ENCODE measurements at regions not wholly inside any gene's neighbourhood (a gene's known extent, or its start where the extent isn't known, plus 50 kb on each side); places are given as distances from the start of the nearest gene placed in this dataset.

DNA sequence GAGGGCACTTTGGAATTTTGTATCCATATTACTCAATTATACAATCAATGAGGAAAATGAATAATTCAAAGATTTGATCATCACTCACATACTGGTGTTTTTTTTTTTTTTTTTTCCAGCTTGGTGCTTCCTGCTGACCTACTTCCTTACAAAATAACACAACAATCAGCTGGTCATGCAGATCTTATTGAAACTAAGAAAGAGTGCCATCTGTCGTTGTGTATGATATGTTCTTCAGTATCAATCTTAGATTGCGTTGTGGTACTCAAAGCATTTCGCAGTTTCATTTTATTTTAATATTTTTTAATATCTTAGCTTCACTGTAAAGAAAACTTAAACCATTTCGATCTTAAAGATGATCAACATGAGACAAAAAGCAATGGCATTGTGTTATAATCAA, 155.6 kb downstream of the OGFRL1 start:
- no peak for DNase-seq (ENCODE audit: low spot score)
- Histone ChIP-seq H2AFZ (ENCODE audit: low read length) (no peak overlapping the region), H3K36me3 (replicated peaks in 1 of 2; ENCODE audit: control insufficient read depth in 2 of 2, insufficient read depth in 2 of 2, low read length in 2 of 2) (no peaks in the 10 kb centered on the region), H3K4ac (ENCODE audit: low read length) (no peak overlapping the region), H3K9me3 (replicated peaks in 1 of 2; ENCODE audit: control insufficient read depth in 2 of 2, insufficient read depth in 1 of 2, low read depth in 1 of 2, low read length in 2 of 2) (peaks cover 0 to 11% of the 10 kb centered on the region in 2 donors), H3K4me1 (ENCODE audit: control insufficient read depth in 2 of 2, insufficient read depth in 1 of 2, low read depth in 1 of 2, low read length in 2 of 2) (peaks cover 5 to 12% of the 10 kb centered on the region in 2 donors), H2BK5ac (ENCODE audit: low read length) (no peak overlapping the region), H3K79me1 (ENCODE audit: low read depth, low read length) (no peaks in the 10 kb centered on the region), H3K14ac (ENCODE audit: low read length) (no peak overlapping the region), H3K27me3 (ENCODE audit: control insufficient read depth in 3 of 3, insufficient read depth in 3 of 3, low read depth in 1 of 3, low read length in 3 of 3) (no peaks in the 10 kb centered on the region), H4K91ac (ENCODE audit: low read depth, low read length, poor library complexity) (no peak overlapping the region), H4K8ac (ENCODE audit: low read depth, low read length) (no peak overlapping the region), H2AK5ac (ENCODE audit: low read depth, low read length) (no peak overlapping the region), H3K4me2 (ENCODE audit: insufficient read depth, low read length, poor library complexity, severe bottlenecking) (no peak overlapping the region), H3K9ac (ENCODE audit: low read depth, low read length, poor library complexity) (no peak overlapping the region), H3K4me3 (ENCODE audit: low read length in 2 of 2) (no peak overlapping the region), H2BK15ac (ENCODE audit: low read length) (no peak overlapping the region), H3K18ac (ENCODE audit: low read length) (no peak overlapping the region), H3K27ac (replicated peaks; ENCODE audit: low read length) (no peak overlapping the region), H2BK120ac (ENCODE audit: low read depth, low read length) (no peak overlapping the region), H3K23ac (ENCODE audit: low read depth, low read length, poor library complexity) (no peak overlapping the region), H2BK12ac (ENCODE audit: low read length) (no peak overlapping the region)
- no CpG with 5 or more reads among the region's 4 CpGs for WGBS, 2 donors (ENCODE audit: extremely low coverage in 2 of 2, insufficient read length in 2 of 2, insufficient replicate concordance in 1 of 2)

DNA sequence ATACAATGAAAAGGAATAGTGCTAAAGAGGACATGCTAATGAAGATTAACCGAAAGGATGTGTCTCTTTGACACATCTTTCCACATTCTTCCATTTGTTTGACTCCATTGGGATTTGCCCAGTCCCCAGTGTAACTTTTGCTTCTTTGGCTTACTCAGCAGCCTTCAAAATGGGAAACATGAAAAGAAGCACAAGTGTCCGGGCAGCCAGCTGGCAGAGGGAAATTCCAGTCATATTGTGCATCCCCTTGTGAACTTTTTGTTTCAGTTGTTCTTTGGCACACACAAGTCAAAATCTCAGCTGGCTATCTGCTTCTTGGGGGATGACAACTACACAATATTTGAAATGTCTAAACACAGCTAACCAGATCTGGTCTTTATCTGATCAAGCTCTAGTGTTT, 157.4 kb downstream of the OGFRL1 start:
- Histone ChIP-seq H3K4ac (ENCODE audit: low read length) (no peak overlapping the region), H3K4me1 (ENCODE audit: control insufficient read depth in 2 of 2, insufficient read depth in 1 of 2, low read depth in 1 of 2, low read length in 2 of 2) (peaks cover 5 to 12% of the 10 kb centered on the region in 2 donors), H2BK12ac (ENCODE audit: low read length) (no peak overlapping the region), H4K8ac (ENCODE audit: low read depth, low read length) (no peak overlapping the region), H3K27ac (replicated peaks; ENCODE audit: low read length) (no peak overlapping the region), H2BK120ac (ENCODE audit: low read depth, low read length) (no peak overlapping the region), H4K91ac (ENCODE audit: low read depth, low read length, poor library complexity) (no peak overlapping the region), H3K14ac (ENCODE audit: low read length) (no peak overlapping the region), H3K79me1 (ENCODE audit: low read depth, low read length) (no peaks in the 10 kb centered on the region), H2BK5ac (ENCODE audit: low read length) (no peak overlapping the region), H2AK5ac (ENCODE audit: low read depth, low read length) (no peak overlapping the region), H3K18ac (ENCODE audit: low read length) (no peak overlapping the region), H2BK15ac (ENCODE audit: low read length) (no peak overlapping the region), H3K36me3 (replicated peaks in 1 of 2; ENCODE audit: control insufficient read depth in 2 of 2, insufficient read depth in 2 of 2, low read length in 2 of 2) (no peaks in the 10 kb centered on the region), H3K4me3 (ENCODE audit: low read length in 2 of 2) (no peak overlapping the region), H3K4me2 (ENCODE audit: insufficient read depth, low read length, poor library complexity, severe bottlenecking) (no peak overlapping the region), H3K9me3 (replicated peaks in 1 of 2; ENCODE audit: control insufficient read depth in 2 of 2, insufficient read depth in 1 of 2, low read depth in 1 of 2, low read length in 2 of 2) (peaks cover 0 to 4% of the 10 kb centered on the region in 2 donors), H2AFZ (ENCODE audit: low read length) (peak overlapping the region; percentile 67), H3K27me3 (ENCODE audit: control insufficient read depth in 3 of 3, insufficient read depth in 3 of 3, low read depth in 1 of 3, low read length in 3 of 3) (no peaks in the 10 kb centered on the region), H3K9ac (ENCODE audit: low read depth, low read length, poor library complexity) (no peak overlapping the region), H3K23ac (ENCODE audit: low read depth, low read length, poor library complexity) (no peak overlapping the region)
- WGBS, 2 donors (ENCODE audit: extremely low coverage in 2 of 2, insufficient read length in 2 of 2, insufficient replicate concordance in 1 of 2): no CpG with 5 or more reads among the region's 2 CpGs
- no peak for DNase-seq (ENCODE audit: low spot score)

DNA sequence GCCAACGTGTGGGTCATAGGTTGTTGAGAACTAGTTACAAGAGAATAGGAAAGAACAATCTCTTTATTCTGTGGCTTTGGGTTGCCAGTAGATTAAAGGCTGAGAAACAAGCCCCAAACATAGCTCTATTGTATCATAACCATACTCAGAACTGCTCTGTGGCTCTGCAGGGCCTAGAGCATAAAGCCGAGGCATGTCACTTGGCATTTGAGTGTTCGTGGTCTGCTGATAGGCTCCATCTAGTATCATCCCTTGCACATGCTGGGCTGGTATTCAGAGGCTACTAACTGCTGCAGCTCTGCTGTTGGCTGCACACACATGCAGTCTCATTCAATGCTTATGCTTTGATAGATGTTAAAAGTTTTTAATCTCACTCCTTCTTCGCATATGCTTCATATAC, 157.9 kb downstream of the OGFRL1 start:
- Histone ChIP-seq H3K4me2 (ENCODE audit: insufficient read depth, low read length, poor library complexity, severe bottlenecking) (no peak overlapping the region), H2BK120ac (ENCODE audit: low read depth, low read length) (no peak overlapping the region), H3K27me3 (ENCODE audit: control insufficient read depth in 3 of 3, insufficient read depth in 3 of 3, low read depth in 1 of 3, low read length in 3 of 3) (no peaks in the 10 kb centered on the region), H2AFZ (ENCODE audit: low read length) (peak overlapping the region; percentile 67), H3K9me3 (replicated peaks in 1 of 2; ENCODE audit: control insufficient read depth in 2 of 2, insufficient read depth in 1 of 2, low read depth in 1 of 2, low read length in 2 of 2) (peaks cover 0 to 4% of the 10 kb centered on the region in 2 donors), H4K8ac (ENCODE audit: low read depth, low read length) (no peak overlapping the region), H2AK5ac (ENCODE audit: low read depth, low read length) (no peak overlapping the region), H3K27ac (replicated peaks; ENCODE audit: low read length) (no peak overlapping the region), H2BK5ac (ENCODE audit: low read length) (no peak overlapping the region), H2BK15ac (ENCODE audit: low read length) (no peak overlapping the region), H3K23ac (ENCODE audit: low read depth, low read length, poor library complexity) (no peak overlapping the region), H3K9ac (ENCODE audit: low read depth, low read length, poor library complexity) (no peak overlapping the region), H3K79me1 (ENCODE audit: low read depth, low read length) (no peaks in the 10 kb centered on the region), H3K18ac (ENCODE audit: low read length) (peak overlapping the region; percentile 38), H2BK12ac (ENCODE audit: low read length) (no peak overlapping the region), H3K4me1 (ENCODE audit: control insufficient read depth in 2 of 2, insufficient read depth in 1 of 2, low read depth in 1 of 2, low read length in 2 of 2) (peaks cover 5 to 12% of the 10 kb centered on the region in 2 donors), H3K36me3 (replicated peaks in 1 of 2; ENCODE audit: control insufficient read depth in 2 of 2, insufficient read depth in 2 of 2, low read length in 2 of 2) (no peaks in the 10 kb centered on the region), H3K14ac (ENCODE audit: low read length) (no peak overlapping the region), H3K4me3 (ENCODE audit: low read length in 2 of 2) (no peak overlapping the region), H4K91ac (ENCODE audit: low read depth, low read length, poor library complexity) (no peak overlapping the region), H3K4ac (ENCODE audit: low read length) (no peak overlapping the region)
- WGBS, 2 donors (ENCODE audit: extremely low coverage in 2 of 2, insufficient read length in 2 of 2, insufficient replicate concordance in 1 of 2): no CpG with 5 or more reads among the region's 4 CpGs
- DNase-seq (ENCODE audit: low spot score): no peak

DNA sequence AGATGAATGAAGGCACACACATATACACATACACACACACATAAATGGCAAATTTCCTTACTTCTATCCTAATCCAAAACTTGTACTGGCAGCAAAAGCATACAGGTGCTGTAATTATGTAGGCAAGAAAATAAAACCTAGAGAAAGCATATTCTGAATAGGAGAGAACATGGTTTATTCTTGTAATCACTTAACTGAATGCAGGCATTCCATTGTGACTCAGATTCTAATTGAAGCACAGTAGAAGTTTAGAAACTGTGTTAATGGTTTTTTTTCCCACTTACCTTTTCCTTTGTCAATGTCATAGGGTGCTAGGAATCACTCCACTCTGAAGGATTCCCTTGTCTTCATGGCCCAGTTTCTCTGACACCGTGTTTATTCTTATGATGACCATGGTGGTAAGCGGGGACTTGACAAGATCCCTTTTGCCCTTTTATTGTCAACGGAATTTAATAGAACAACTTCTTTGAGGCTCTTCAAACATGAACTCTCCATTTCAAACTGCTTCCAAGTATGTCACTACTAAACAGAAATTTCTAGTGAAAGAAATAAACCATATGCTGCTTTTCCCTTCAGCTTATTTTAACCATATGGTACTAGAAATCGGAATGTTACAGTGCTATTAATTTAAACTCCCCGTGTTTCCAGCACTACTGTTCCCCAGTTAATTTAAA, 164.2 kb downstream of the OGFRL1 start:
- WGBS, 2 donors (ENCODE audit: extremely low coverage in 2 of 2, insufficient read length in 2 of 2, insufficient replicate concordance in 1 of 2): no CpG with 5 or more reads among the region's 5 CpGs

More for the DNA sequence above, 164.2 kb downstream of the OGFRL1 start:
- Histone ChIP-seq H3K79me1 (ENCODE audit: low read depth, low read length) (no peaks in the 10 kb centered on the region), H3K27me3 (ENCODE audit: control insufficient read depth in 3 of 3, insufficient read depth in 3 of 3, low read depth in 1 of 3, low read length in 3 of 3) (no peaks in the 10 kb centered on the region), H3K4me2 (ENCODE audit: insufficient read depth, low read length, poor library complexity, severe bottlenecking) (no peak overlapping the region), H3K4me1 (ENCODE audit: control insufficient read depth in 2 of 2, insufficient read depth in 1 of 2, low read depth in 1 of 2, low read length in 2 of 2) (no peaks in the 10 kb centered on the region), H4K8ac (ENCODE audit: low read depth, low read length) (no peak overlapping the region), H3K9ac (ENCODE audit: low read depth, low read length, poor library complexity) (no peak overlapping the region), H2AK5ac (ENCODE audit: low read depth, low read length) (no peak overlapping the region), H3K18ac (ENCODE audit: low read length) (no peak overlapping the region), H3K4me3 (ENCODE audit: low read length in 2 of 2) (no peak overlapping the region), H3K23ac (ENCODE audit: low read depth, low read length, poor library complexity) (no peak overlapping the region), H4K91ac (ENCODE audit: low read depth, low read length, poor library complexity) (no peak overlapping the region), H2BK12ac (ENCODE audit: low read length) (no peak overlapping the region), H3K14ac (ENCODE audit: low read length) (no peak overlapping the region), H2BK15ac (ENCODE audit: low read length) (no peak overlapping the region), H3K27ac (replicated peaks; ENCODE audit: low read length) (no peak overlapping the region), H3K9me3 (replicated peaks in 1 of 2; ENCODE audit: control insufficient read depth in 2 of 2, insufficient read depth in 1 of 2, low read depth in 1 of 2, low read length in 2 of 2) (peaks cover 0 to 15% of the 10 kb centered on the region in 2 donors), H2BK120ac (ENCODE audit: low read depth, low read length) (no peak overlapping the region), H2BK5ac (ENCODE audit: low read length) (no peak overlapping the region), H3K4ac (ENCODE audit: low read length) (no peak overlapping the region), H2AFZ (ENCODE audit: low read length) (no peak overlapping the region), H3K36me3 (replicated peaks in 1 of 2; ENCODE audit: control insufficient read depth in 2 of 2, insufficient read depth in 2 of 2, low read length in 2 of 2) (no peaks in the 10 kb centered on the region)
- no peak for DNase-seq (ENCODE audit: low spot score)
